Neural crest cell (in vitro differentiated cells): ENCODE measurements at regions not wholly inside any gene's neighbourhood (a gene's known extent, or its start where the extent isn't known, plus 50 kb on each side); places are given as distances from the start of the nearest gene placed in this dataset.

ENCODE experiments used
- DNase-seq: peaks from one replicate; pipeline ENCODE4 v3.0.0; 2021; ENCODE audit warnings: low read depth, mixed read lengths, low spot score
- H3K27ac Mint-ChIP-seq: one replicate; pipeline ENCODE4 v1.8.0; 2021; ENCODE audit warnings: mild to moderate bottlenecking, mixed read lengths; ENCODE audit not compliant: unreplicated experiment
- H3K27me3 Mint-ChIP-seq: 2 replicates; pipeline ENCODE4 v1.8.0; 2021; ENCODE audit warnings: low read depth, mild to moderate bottlenecking, mixed read lengths
- H3K36me3 Mint-ChIP-seq: 2 replicates; pipeline ENCODE4 v1.8.0; 2021; ENCODE audit warnings: low read depth, mild to moderate bottlenecking, mixed read lengths
- H3K4me1 Mint-ChIP-seq: 2 replicates; pipeline ENCODE4 v1.8.0; 2021; ENCODE audit warnings: mixed read lengths
- H3K4me3 Mint-ChIP-seq: one replicate; pipeline ENCODE4 v1.8.0; 2021; ENCODE audit warnings: mild to moderate bottlenecking, mixed read lengths
- H3K9me3 Mint-ChIP-seq: 2 replicates; pipeline ENCODE4 v1.8.0; 2021; ENCODE audit warnings: mixed read lengths
- TF ChIP-seq, protein P1 (sequence below): fragments of 200-600 bp; sonication (generic); conservative IDR thresholded peaks from 2 replicates; pipeline ENCODE4 v1.5.0; 2021; ENCODE audit warnings: antibody characterized with exemption, mild to moderate bottlenecking

DNA sequence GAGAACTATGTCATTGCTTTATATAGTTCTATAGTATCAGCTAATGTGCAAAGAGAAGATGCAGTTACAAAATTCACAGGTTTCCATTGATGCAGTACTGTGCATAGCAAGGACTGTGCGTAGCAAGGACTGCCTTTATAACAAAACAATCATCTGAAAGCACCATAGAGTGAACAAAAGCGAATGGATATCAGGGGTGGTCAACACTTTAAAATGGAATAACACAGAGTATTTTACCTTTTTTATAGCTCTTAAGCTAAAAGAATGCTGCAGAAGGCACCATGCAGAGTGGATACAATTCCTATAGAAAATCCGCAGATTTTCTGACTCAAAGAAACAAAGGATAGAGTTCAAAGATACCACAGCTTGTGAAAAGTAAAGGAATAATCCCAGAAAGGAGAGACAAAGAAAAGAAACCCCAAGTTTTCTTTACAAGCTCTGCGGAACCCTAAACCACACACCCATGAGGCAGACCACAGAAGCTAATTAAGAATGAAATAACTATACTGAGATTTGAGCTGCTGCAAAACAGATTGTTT, 229.9 kb upstream of the DTNA start:
- Mint-ChIP-seq H3K4me3 (no peak overlapping the region), H3K27me3 (peaks cover 27% of the 10 kb centered on the region), H3K9me3 (no peaks in the 10 kb centered on the region), H3K27ac (no peak overlapping the region), H3K36me3 (peaks cover 2% of the 10 kb centered on the region), H3K4me1 (peaks cover 9% of the 10 kb centered on the region)
- TF ChIP-seq, protein P1, sequence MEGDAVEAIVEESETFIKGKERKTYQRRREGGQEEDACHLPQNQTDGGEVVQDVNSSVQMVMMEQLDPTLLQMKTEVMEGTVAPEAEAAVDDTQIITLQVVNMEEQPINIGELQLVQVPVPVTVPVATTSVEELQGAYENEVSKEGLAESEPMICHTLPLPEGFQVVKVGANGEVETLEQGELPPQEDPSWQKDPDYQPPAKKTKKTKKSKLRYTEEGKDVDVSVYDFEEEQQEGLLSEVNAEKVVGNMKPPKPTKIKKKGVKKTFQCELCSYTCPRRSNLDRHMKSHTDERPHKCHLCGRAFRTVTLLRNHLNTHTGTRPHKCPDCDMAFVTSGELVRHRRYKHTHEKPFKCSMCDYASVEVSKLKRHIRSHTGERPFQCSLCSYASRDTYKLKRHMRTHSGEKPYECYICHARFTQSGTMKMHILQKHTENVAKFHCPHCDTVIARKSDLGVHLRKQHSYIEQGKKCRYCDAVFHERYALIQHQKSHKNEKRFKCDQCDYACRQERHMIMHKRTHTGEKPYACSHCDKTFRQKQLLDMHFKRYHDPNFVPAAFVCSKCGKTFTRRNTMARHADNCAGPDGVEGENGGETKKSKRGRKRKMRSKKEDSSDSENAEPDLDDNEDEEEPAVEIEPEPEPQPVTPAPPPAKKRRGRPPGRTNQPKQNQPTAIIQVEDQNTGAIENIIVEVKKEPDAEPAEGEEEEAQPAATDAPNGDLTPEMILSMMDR, result no peak
- no peak for DNase-seq

DNA sequence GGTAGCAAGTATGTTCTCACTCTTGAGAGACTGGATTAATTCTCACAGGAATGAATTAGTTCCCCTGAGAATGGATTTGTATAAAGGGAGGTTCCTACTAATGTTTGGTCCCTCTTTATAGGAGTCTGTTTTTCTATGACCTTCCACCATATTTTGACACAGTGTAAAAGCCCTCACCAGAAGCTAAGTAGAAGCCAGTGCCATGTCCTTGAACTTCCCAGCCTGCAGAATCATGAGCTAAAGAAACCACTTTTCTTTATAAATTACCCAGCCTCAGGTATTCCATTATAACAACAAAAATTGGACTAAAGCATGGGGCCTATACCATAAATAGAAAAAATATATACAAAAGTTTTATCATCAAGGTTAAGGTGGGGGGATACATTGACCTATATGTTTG, 227.9 kb upstream of the DTNA start:
- Mint-ChIP-seq H3K36me3 (peaks cover 2% of the 10 kb centered on the region), H3K4me1 (peaks cover 9% of the 10 kb centered on the region), H3K27ac (no peak overlapping the region), H3K4me3 (no peak overlapping the region), H3K9me3 (no peaks in the 10 kb centered on the region), H3K27me3 (peaks cover 26% of the 10 kb centered on the region)
- TF ChIP-seq, protein P1, result no peak
- no peak for DNase-seq

DNA sequence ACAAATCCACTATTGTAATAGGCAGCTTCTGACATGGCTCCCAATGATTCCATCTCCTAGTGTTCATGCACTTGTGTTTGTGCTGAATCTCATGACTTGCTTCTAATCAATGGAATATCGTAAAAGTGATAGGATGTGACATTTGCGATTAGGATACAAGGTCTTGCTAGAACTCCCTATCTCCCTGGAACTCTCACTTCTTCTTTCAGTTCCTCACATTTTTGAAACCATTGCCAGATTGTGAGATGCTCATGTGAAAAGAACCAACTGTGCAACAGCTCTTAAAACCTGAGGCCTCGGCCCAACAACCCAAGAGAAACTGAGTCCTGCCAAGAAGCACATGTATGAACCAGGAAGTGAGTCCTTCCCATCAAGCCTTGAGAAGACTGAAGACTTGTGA, 226.9 kb upstream of the DTNA start:
- H3K27me3 Mint-ChIP-seq, result peaks cover 27% of the 10 kb centered on the region
- TF ChIP-seq, protein P1, result no peak
- H3K9me3 Mint-ChIP-seq, result no peaks in the 10 kb centered on the region
- no peak for DNase-seq
- peaks cover 9% of the 10 kb centered on the region for H3K4me1 Mint-ChIP-seq
- peaks cover 2% of the 10 kb centered on the region for H3K36me3 Mint-ChIP-seq
- no peak overlapping the region for H3K4me3 Mint-ChIP-seq
- H3K27ac Mint-ChIP-seq, result no peak overlapping the region

DNA sequence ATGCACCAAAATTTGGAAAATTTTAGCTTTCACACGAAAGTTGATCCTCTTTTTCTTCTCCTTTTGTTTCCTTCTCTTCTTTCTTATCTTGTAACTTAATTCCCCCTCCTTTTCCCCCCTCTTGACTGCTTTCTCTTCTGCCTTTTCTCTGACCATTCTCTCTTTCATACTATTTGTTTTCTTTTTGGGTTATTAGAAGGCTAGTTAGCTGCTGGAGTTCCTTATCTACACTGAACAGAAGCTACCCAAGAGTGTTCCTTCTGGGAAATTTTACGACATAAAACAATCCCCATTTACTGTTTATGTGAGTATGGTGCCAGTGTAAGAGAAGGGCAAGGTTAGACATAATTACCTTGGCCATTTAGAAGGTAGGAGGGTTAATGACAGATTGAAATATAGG, 218.4 kb upstream of the DTNA start:
- peaks cover 5% of the 10 kb centered on the region for H3K4me1 Mint-ChIP-seq
- no peak overlapping the region for H3K27ac Mint-ChIP-seq
- H3K27me3 Mint-ChIP-seq, result peaks cover 78% of the 10 kb centered on the region
- H3K36me3 Mint-ChIP-seq, result no peaks in the 10 kb centered on the region
- no peak overlapping the region for H3K4me3 Mint-ChIP-seq
- TF ChIP-seq, protein P1, result no peak
- DNase-seq, result no peak
- no peaks in the 10 kb centered on the region for H3K9me3 Mint-ChIP-seq

DNA sequence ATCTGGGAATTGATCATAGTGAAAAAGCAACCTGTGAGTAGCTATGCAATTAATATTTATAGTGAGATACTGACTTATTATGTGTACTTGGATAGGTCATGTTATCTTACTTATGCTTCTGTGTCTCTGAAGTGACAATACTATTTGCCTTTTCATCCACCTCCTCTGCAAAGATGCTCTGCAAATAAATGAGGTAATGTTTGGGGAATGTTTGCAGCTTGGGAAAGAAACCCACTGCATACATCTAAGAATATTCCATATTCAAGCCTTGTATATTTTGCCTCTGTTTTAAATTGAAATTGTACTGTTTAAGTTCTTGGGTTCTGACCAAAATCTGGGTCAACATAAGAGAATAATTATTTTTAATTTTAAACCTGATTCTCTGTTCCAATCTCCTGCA, 217.4 kb upstream of the DTNA start:
- Mint-ChIP-seq H3K4me1 (peaks cover 5% of the 10 kb centered on the region), H3K36me3 (no peaks in the 10 kb centered on the region), H3K9me3 (no peaks in the 10 kb centered on the region), H3K27ac (no peak overlapping the region), H3K4me3 (peak overlapping the region; percentile 90), H3K27me3 (peaks cover 85% of the 10 kb centered on the region)
- TF ChIP-seq, protein P1, result no peak
- no peak for DNase-seq
